ENCODE measurements at regions not wholly inside any gene's neighbourhood (a gene's known extent, or its start where the extent isn't known, plus 50 kb on each side); places are given as distances from the start of the nearest gene placed in this dataset.

- no peak overlapping the region for H3K9ac ChIP-seq
- no peaks in the 10 kb centered on the region for H3K9me3 ChIP-seq (ENCODE audit: control insufficient read depth, low read length)
- no peak overlapping the region for H2AFZ ChIP-seq
- H3K27me3 ChIP-seq (ENCODE audit: control insufficient read depth, insufficient read depth, low read length): no peaks in the 10 kb centered on the region
- no peak for TF ChIP-seq CTCF (IDR thresholded peaks at IDR 0.05)
- no peaks in the 10 kb centered on the region for H3K36me3 ChIP-seq (ENCODE audit: control insufficient read depth, insufficient read depth, low read length)
- no peak overlapping the region for H3K27ac ChIP-seq
- no peak overlapping the region for H3K4me3 ChIP-seq (ENCODE audit: low read depth, low read length)
- H3K4me1 ChIP-seq: no peaks in the 10 kb centered on the region
- no peaks in the 10 kb centered on the region for H3K79me2 ChIP-seq
- no peak overlapping the region for H3K4me2 ChIP-seq (ENCODE audit: low read length)
Measured at GRCh38 chr6:66200390-66200789, 493.4 kb upstream of the EYS start.

- Histone ChIP-seq H2AFZ (no peak overlapping the region), H3K4me3 (ENCODE audit: low read depth, low read length) (no peak overlapping the region), H3K9me3 (ENCODE audit: control insufficient read depth, low read length) (no peaks in the 10 kb centered on the region), H3K4me1 (no peaks in the 10 kb centered on the region), H3K36me3 (ENCODE audit: control insufficient read depth, insufficient read depth, low read length) (no peaks in the 10 kb centered on the region), H3K9ac (no peak overlapping the region), H3K79me2 (no peaks in the 10 kb centered on the region), H3K27me3 (ENCODE audit: control insufficient read depth, insufficient read depth, low read length) (no peaks in the 10 kb centered on the region), H3K4me2 (ENCODE audit: low read length) (no peak overlapping the region), H3K27ac (no peak overlapping the region)
- no peak for TF ChIP-seq CTCF (IDR thresholded peaks at IDR 0.05)
Measured at GRCh38 chr6:66199171-66199570, 492.1 kb upstream of the EYS start.

- Histone ChIP-seq H3K4me1 (no peaks in the 10 kb centered on the region), H3K36me3 (ENCODE audit: control insufficient read depth, insufficient read depth, low read length) (no peaks in the 10 kb centered on the region)
- no peak for TF ChIP-seq CTCF (IDR thresholded peaks at IDR 0.05)
Measured at GRCh38 chr6:66198062-66198624, 491.1 kb upstream of the EYS start.

GRCh38 chr6:66190858-66191257, 483.8 kb upstream of the EYS start:
- Histone ChIP-seq H3K4me2 (ENCODE audit: low read length) (no peak overlapping the region), H3K9me3 (ENCODE audit: control insufficient read depth, low read length) (no peaks in the 10 kb centered on the region), H3K9ac (no peak overlapping the region), H3K36me3 (ENCODE audit: control insufficient read depth, insufficient read depth, low read length) (no peaks in the 10 kb centered on the region), H3K4me3 (ENCODE audit: low read depth, low read length) (no peak overlapping the region), H3K4me1 (no peaks in the 10 kb centered on the region), H2AFZ (no peak overlapping the region), H3K79me2 (no peaks in the 10 kb centered on the region), H3K27me3 (ENCODE audit: control insufficient read depth, insufficient read depth, low read length) (no peaks in the 10 kb centered on the region), H3K27ac (no peak overlapping the region)
- no peak for TF ChIP-seq CTCF (IDR thresholded peaks at IDR 0.05)

More at GRCh38 chr6:66198062-66198624, 491.1 kb upstream of the EYS start:
- Histone ChIP-seq H3K9ac (no peak overlapping the region), H3K4me3 (ENCODE audit: low read depth, low read length) (no peak overlapping the region), H3K4me2 (ENCODE audit: low read length) (no peak overlapping the region), H3K27ac (no peak overlapping the region), H3K9me3 (ENCODE audit: control insufficient read depth, low read length) (no peaks in the 10 kb centered on the region), H2AFZ (no peak overlapping the region), H3K27me3 (ENCODE audit: control insufficient read depth, insufficient read depth, low read length) (no peaks in the 10 kb centered on the region), H3K79me2 (no peaks in the 10 kb centered on the region)

- no peaks in the 10 kb centered on the region for H3K36me3 ChIP-seq (ENCODE audit: control insufficient read depth, insufficient read depth, low read length)
- H3K27me3 ChIP-seq (ENCODE audit: control insufficient read depth, insufficient read depth, low read length): no peaks in the 10 kb centered on the region
- no peak overlapping the region for H3K4me2 ChIP-seq (ENCODE audit: low read length)
- TF ChIP-seq CTCF (IDR thresholded peaks at IDR 0.05): no peak
- H3K27ac ChIP-seq: no peak overlapping the region
- H3K9ac ChIP-seq: no peak overlapping the region
- H3K4me1 ChIP-seq: no peaks in the 10 kb centered on the region
- no peak overlapping the region for H2AFZ ChIP-seq
- no peak overlapping the region for H3K4me3 ChIP-seq (ENCODE audit: low read depth, low read length)
- no peaks in the 10 kb centered on the region for H3K79me2 ChIP-seq
- H3K9me3 ChIP-seq (ENCODE audit: control insufficient read depth, low read length): no peaks in the 10 kb centered on the region
Measured at GRCh38 chr6:66189915-66190314, 482.9 kb upstream of the EYS start.
